H1 (cell line): ENCODE measurements at regions not wholly inside any gene's neighbourhood (a gene's known extent, or its start where the extent isn't known, plus 50 kb on each side); places are given as distances from the start of the nearest gene placed in this dataset.

ENCODE experiments used
- CTCF ChIA-PET: fragments of 300-600 bp; sonication (Branson Sonifier 250); formaldehyde crosslinking; loops from one replicate; lab custom pipeline; 2021; ENCODE audit not compliant: partially characterized antibody; lab: Charles Lee
- POLR2A ChIA-PET: fragments of 300-600 bp; sonication (Branson Sonifier 250); formaldehyde crosslinking; loops from one replicate; lab custom pipeline; 2021; ENCODE audit warnings: inconsistent platforms; ENCODE audit not compliant: partially characterized antibody; lab: Charles Lee
- DNase-seq, 2 experiments: peaks; one replicate each; pipeline versions ENCODE4 v3.0.0 to v3.0.0-alpha.2; 2010 to 2022; ENCODE audit warnings: low spot score in 2 of 2, low read depth in 1 of 2, mixed read lengths in 1 of 2
- FAIRE-seq: peaks from 2 replicates; lab custom pipeline; 2011; peaks lifted over from hg19 to GRCh38; lab: Jason Lieb, UNC
- H2AFZ ChIP-seq: 2 replicates; pipeline ENCODE4 v1.8.1; 2012; ENCODE audit warnings: low read length, inconsistent platforms
- H2AK5ac ChIP-seq: 2 replicates; pipeline ENCODE4 v1.6.1; 2013; ENCODE audit warnings: low read depth, low read length
- H2BK120ac ChIP-seq: replicated peaks from 2 replicates; pipeline ENCODE3; 2013; ENCODE audit warnings: low read depth, low read length, inconsistent platforms
- H2BK12ac ChIP-seq: 2 replicates; pipeline ENCODE4 v1.6.1; 2013; ENCODE audit warnings: low read depth, low read length
- H2BK15ac ChIP-seq: 2 replicates; pipeline ENCODE4 v1.6.1; 2013; ENCODE audit warnings: low read length
- H2BK20ac ChIP-seq: 2 replicates; pipeline ENCODE4 v1.6.1; 2013; ENCODE audit warnings: low read length
- H2BK5ac ChIP-seq: 2 replicates; pipeline ENCODE4 v1.6.1; 2013; ENCODE audit warnings: low read depth, low read length
- H3K14ac ChIP-seq: 2 replicates; pipeline ENCODE4 v1.6.1; 2013; ENCODE audit warnings: inconsistent platforms; ENCODE audit not compliant: insufficient read length
- H3K18ac ChIP-seq: 2 replicates; pipeline ENCODE4 v1.6.1; 2013; ENCODE audit warnings: low read length; ENCODE audit errors: extremely low read depth
- H3K23ac ChIP-seq: 2 replicates; pipeline ENCODE4 v1.6.1; 2013; ENCODE audit warnings: inconsistent platforms; ENCODE audit not compliant: insufficient read length
- H3K23me2 ChIP-seq: 2 replicates; pipeline ENCODE4 v1.6.1; 2013; ENCODE audit warnings: low read depth, low read length
- H3K27ac ChIP-seq: 2 replicates; pipeline ENCODE4 v1.6.1; 2011; ENCODE audit warnings: low read depth, low read length, inconsistent platforms
- H3K27me3 ChIP-seq, 4 experiments: replicated peaks in 1 of 4; 1 replicate in 1 of 4; 2 replicates in 3 of 4; pipeline versions ENCODE4 v1.6.1 to v1.8.1; 2011 to 2013; ENCODE audit warnings: low read length in 3 of 4, mild to moderate bottlenecking in 3 of 4, inconsistent platforms in 2 of 4, mixed read lengths in 2 of 4, moderate library complexity in 1 of 4; ENCODE audit not compliant: control insufficient read depth in 3 of 4, insufficient read depth in 3 of 4; ENCODE audit errors: extremely low read depth in 1 of 4
- H3K36me3 ChIP-seq, 4 experiments: 2 replicates each; pipeline versions ENCODE4 v1.6.1 to v1.8.1; 2011 to 2013; ENCODE audit warnings: mild to moderate bottlenecking in 4 of 4, low read length in 3 of 4, moderate library complexity in 2 of 4, control low read depth in 1 of 4, inconsistent platforms in 1 of 4; ENCODE audit not compliant: insufficient read depth in 4 of 4, control insufficient read depth in 2 of 4
- H3K4ac ChIP-seq: replicated peaks from 2 replicates; pipeline ENCODE3; 2013; ENCODE audit warnings: low read length, low read depth, mixed read lengths, inconsistent platforms; ENCODE audit not compliant: insufficient read length
- H3K4me1 ChIP-seq, 4 experiments: replicated peaks in 1 of 4; 1 replicate in 1 of 4; 2 replicates in 3 of 4; pipeline versions ENCODE4 v1.6.1 to v1.8.1; 2011 to 2013; ENCODE audit warnings: low read length in 3 of 4, inconsistent platforms in 2 of 4, mixed read lengths in 1 of 4; ENCODE audit not compliant: insufficient read depth in 4 of 4, control insufficient read depth in 3 of 4
- H3K4me2 ChIP-seq, 2 experiments: 2 replicates each; pipeline versions ENCODE4 v1.6.1 to v1.8.1; 2011 to 2013; ENCODE audit warnings: low read depth in 2 of 2, low read length in 2 of 2, control low read depth in 1 of 2, inconsistent platforms in 1 of 2, mild to moderate bottlenecking in 1 of 2; ENCODE audit not compliant: insufficient read depth in 1 of 2
- H3K4me3 ChIP-seq, 4 experiments: fragments of 200-600, 300-600 bp in 1 of 4; sonication (generic), shearing (Covaris generic), sonication (Bioruptor Twin) in 1 of 4; 2 replicates each; pipeline versions ENCODE4 v1.5.1 to v1.8.1; 2011 to 2016; ENCODE audit warnings: low read length in 4 of 4, low read depth in 3 of 4, control low read depth in 2 of 4, inconsistent platforms in 2 of 4, mild to moderate bottlenecking in 2 of 4, mixed read lengths in 1 of 4, moderate library complexity in 1 of 4; ENCODE audit not compliant: insufficient read depth in 2 of 4; ENCODE audit errors: extremely low read depth in 1 of 4
- H3K56ac ChIP-seq: replicated peaks from 2 replicates; pipeline ENCODE3; 2013; ENCODE audit warnings: low read depth, mild to moderate bottlenecking, mixed read lengths, low read length, inconsistent platforms; ENCODE audit not compliant: insufficient read length
- H3K79me1 ChIP-seq: 2 replicates; pipeline ENCODE4 v1.6.1; 2013; ENCODE audit warnings: low read depth, low read length, control low read depth
- H3K79me2 ChIP-seq, 2 experiments: 2 replicates each; pipeline versions ENCODE4 v1.6.1 to v1.8.1; 2012 to 2013; ENCODE audit warnings: low read length in 2 of 2, mild to moderate bottlenecking in 2 of 2, inconsistent platforms in 1 of 2; ENCODE audit not compliant: insufficient read depth in 2 of 2, control insufficient read depth in 1 of 2
- H3K9ac ChIP-seq, 4 experiments: replicated peaks in 1 of 4; 1 replicate in 1 of 4; 2 replicates in 3 of 4; pipeline versions ENCODE4 v1.6.1 to v1.8.1; 2011 to 2013; ENCODE audit warnings: low read depth in 3 of 4, low read length in 3 of 4, control low read depth in 2 of 4, mild to moderate bottlenecking in 2 of 4, moderate library complexity in 2 of 4, inconsistent platforms in 1 of 4; ENCODE audit errors: extremely low read depth in 1 of 4
- H3K9me3 ChIP-seq, 2 experiments: 2 replicates each; pipeline versions ENCODE4 v1.6.1 to v1.8.1; 2012 to 2013; ENCODE audit warnings: mild to moderate bottlenecking in 2 of 2, moderate library complexity in 2 of 2, control low read depth in 1 of 2, inconsistent platforms in 1 of 2, low read depth in 1 of 2, low read length in 1 of 2, mixed read lengths in 1 of 2; ENCODE audit not compliant: insufficient read depth in 2 of 2
- H4K20me1 ChIP-seq, 2 experiments: replicated peaks in 1 of 2; 2 replicates each; pipeline versions ENCODE3 to v1.8.1; 2011 to 2013; ENCODE audit warnings: inconsistent platforms in 2 of 2, low read length in 2 of 2, mild to moderate bottlenecking in 1 of 2; ENCODE audit not compliant: insufficient read depth in 2 of 2, control insufficient read depth in 1 of 2
- H4K5ac ChIP-seq: 2 replicates; pipeline ENCODE4 v1.6.1; 2013; ENCODE audit warnings: low read length, low read depth, mixed read lengths, inconsistent platforms; ENCODE audit not compliant: insufficient read length
- H4K8ac ChIP-seq: 2 replicates; pipeline ENCODE4 v1.8.0; 2013; ENCODE audit warnings: mild to moderate bottlenecking, moderate library complexity, low read length, inconsistent platforms; ENCODE audit not compliant: insufficient read depth; ENCODE audit errors: extremely low read depth
- H4K91ac ChIP-seq: replicated peaks from 2 replicates; pipeline ENCODE3; 2013; ENCODE audit warnings: low read length, mixed read lengths, inconsistent platforms; ENCODE audit not compliant: insufficient read length
- CREB1 ChIP-seq: IDR thresholded peaks from 2 replicates; pipeline ENCODE4 v1.6.1; 2012; ENCODE audit warnings: inconsistent platforms
- PHF8 ChIP-seq: fragments of 200-600 bp; sonication (generic); conservative IDR thresholded peaks from 2 replicates; pipeline ENCODE4 v1.7.1; 2012; ENCODE audit warnings: low read depth, mild to moderate bottlenecking, inconsistent platforms, low read length, moderate library complexity
- POLR2AphosphoS5 ChIP-seq: IDR thresholded peaks from 2 replicates; pipeline ENCODE4 v1.6.1; 2011; ENCODE audit warnings: low read depth, low read length
- RFX5 ChIP-seq: IDR thresholded peaks from 2 replicates; pipeline ENCODE4 v1.6.1; 2011; ENCODE audit warnings: low read depth, low read length, improper control_type of control experiment, borderline replicate concordance
- YY1 ChIP-seq: IDR thresholded peaks from 2 replicates; pipeline ENCODE4 v1.6.1; 2011; ENCODE audit warnings: low read depth, mild to moderate bottlenecking, low read length
- WGBS, 2 experiments: shearing (Covaris generic) in 1 of 2; methylation state at CpG; one replicate each; pipeline versions ENCODE4 v1.1.6 to v1.1.7; 2013 to 2015; ENCODE audit warnings: low lambda C conversion rate in 2 of 2, mixed read lengths in 2 of 2, inconsistent platforms in 1 of 2, low coverage in 1 of 2, missing lambda C conversion rate in 1 of 2; ENCODE audit not compliant: insufficient replicate concordance in 2 of 2, insufficient coverage in 1 of 2, insufficient read length in 1 of 2; ENCODE audit errors: extremely low coverage in 1 of 2, missing lambda C conversion rate in 1 of 2; 5-methylcytosine and 5-hydroxymethylcytosine counted together

DNA sequence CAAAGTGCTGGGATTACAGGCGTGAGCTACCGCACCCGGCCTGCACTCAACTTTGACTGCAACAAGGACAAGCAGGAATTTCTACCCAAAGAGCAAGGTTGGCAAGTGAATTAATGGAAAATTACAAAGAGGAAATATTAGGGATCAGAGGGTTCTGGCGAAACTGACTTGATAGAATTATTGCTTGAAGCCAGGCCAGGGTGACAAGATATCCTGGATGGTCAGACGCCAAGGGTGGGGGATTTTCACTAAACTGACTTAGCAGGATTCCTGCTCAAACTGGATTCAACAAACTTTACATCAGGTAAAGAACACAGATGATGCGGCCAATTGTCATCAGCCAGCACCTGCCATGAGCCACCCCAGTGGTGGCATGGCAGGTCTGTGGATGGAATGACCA, 603.6 kb upstream of the MGMT start:
- Histone ChIP-seq H4K8ac (no peak overlapping the region), H3K4me3 (no peak overlapping the region), H3K23me2 (no peaks in the 10 kb centered on the region), H3K27ac (no peak overlapping the region), H2BK15ac (no peak overlapping the region), H3K14ac (no peak overlapping the region), H3K79me1 (no peaks in the 10 kb centered on the region), H3K56ac (no peak overlapping the region), H3K18ac (no peak overlapping the region), H4K91ac (no peak overlapping the region), H3K27me3 (no peaks in the 10 kb centered on the region), H2AFZ (no peak overlapping the region), H3K4me1 (0 out of 7 replicates have a peak, but pooled peaks cover 0 to 2% (median 0%) of the 10 kb centered on the region in 4 experiments), H3K23ac (no peak overlapping the region), H2BK20ac (no peak overlapping the region), H3K79me2 (no peaks in the 10 kb centered on the region), H3K4ac (no peak overlapping the region), H2BK12ac (no peak overlapping the region), H3K9me3 (no peaks in the 10 kb centered on the region), H3K4me2 (no peak overlapping the region), H2AK5ac (no peak overlapping the region), H2BK5ac (no peak overlapping the region), H4K5ac (no peak overlapping the region), H3K36me3 (no peaks in the 10 kb centered on the region), H3K9ac (no peak overlapping the region), H4K20me1 (no peaks in the 10 kb centered on the region), H2BK120ac (no peak overlapping the region)
- POLR2A ChIA-PET, result no interaction called here
- DNase-seq (no peak), FAIRE-seq (no peak)
- CTCF ChIA-PET, result interaction anchor here (1.0 kb wide), 1 partner anchor 45 kb away, joined by 3 read pairs; no protein-coding TSS in a partner anchor
- WGBS, 2 experiments, result 92% methylated on average over 6 of the region's 6 CpGs; no CpG with 5 or more reads in 1 of the 2 experiments
- TF ChIP-seq POLR2AphosphoS5 (no peak), CREB1 (no peak), YY1 (no peak), PHF8 (no peak), RFX5 (no peak)
